CD4-positive, alpha-beta memory T cell (primary cell): ENCODE measurements at regions not wholly inside any gene's neighbourhood (a gene's known extent, or its start where the extent isn't known, plus 50 kb on each side); places are given as distances from the start of the nearest gene placed in this dataset.

Source experiments
- CTCF ChIA-PET: fragments of 350-600 bp; sonication (Branson Sonifier 250); formaldehyde crosslinking; loops from one replicate; lab custom pipeline; 2021; ENCODE audit warnings: inconsistent platforms; ENCODE audit not compliant: partially characterized antibody; lab: Charles Lee
- POLR2A ChIA-PET: fragments of 350-600 bp; sonication (Branson Sonifier 250); formaldehyde crosslinking; loops from one replicate; lab custom pipeline; 2021; ENCODE audit not compliant: partially characterized antibody; lab: Charles Lee
- DNase-seq, 5 donors: peaks; one replicate each; pipeline versions ENCODE4 v3.0.0 to v3.0.0-alpha.2; 2020 to 2022; ENCODE audit warnings: mixed read lengths in 1 of 5
- H3K27ac ChIP-seq: one replicate; pipeline ENCODE4 v1.7.0; 2013; ENCODE audit warnings: low read depth, low read length
- H3K27me3 ChIP-seq: 2 replicates; pipeline ENCODE4 v1.7.0; 2013; ENCODE audit warnings: mild to moderate bottlenecking, low read length, moderate library complexity; ENCODE audit not compliant: insufficient read depth
- H3K36me3 ChIP-seq: 2 replicates; pipeline ENCODE4 v1.7.0; 2013; ENCODE audit warnings: mild to moderate bottlenecking, low read length, moderate library complexity; ENCODE audit not compliant: insufficient read depth
- H3K4me1 ChIP-seq: 2 replicates; pipeline ENCODE4 v1.7.0; 2013; ENCODE audit warnings: mild to moderate bottlenecking, low read length, moderate library complexity; ENCODE audit not compliant: insufficient read depth
- H3K4me3 ChIP-seq, 2 donors: one replicate each; pipeline ENCODE4 v1.7.0; 2013; ENCODE audit warnings: low read length in 2 of 2, mild to moderate bottlenecking in 1 of 2
- H3K9me3 ChIP-seq, 2 donors: one replicate each; pipeline ENCODE4 v1.7.0; 2013; ENCODE audit warnings: low read length in 2 of 2, control low read depth in 1 of 2; ENCODE audit not compliant: control insufficient read depth in 1 of 2
- H3K27ac Mint-ChIP-seq, 7 donors: one replicate each; pipeline ENCODE4 v1.8.0; 2020 to 2021; ENCODE audit warnings: mixed read lengths in 7 of 7, mild to moderate bottlenecking in 6 of 7, inconsistent platforms in 3 of 7, moderate library complexity in 3 of 7
- H3K27me3 Mint-ChIP-seq, 2 donors: one replicate each; pipeline ENCODE4 v1.8.0; 2020 to 2021; ENCODE audit warnings: mixed read lengths in 2 of 2
- H3K36me3 Mint-ChIP-seq, 2 donors: one replicate each; pipeline ENCODE4 v1.8.0; 2020 to 2021; ENCODE audit warnings: mixed read lengths in 2 of 2, inconsistent platforms in 1 of 2, mild to moderate bottlenecking in 1 of 2
- H3K4me1 Mint-ChIP-seq, 4 donors: one replicate each; pipeline ENCODE4 v1.8.0; 2020 to 2021; ENCODE audit warnings: mixed read lengths in 4 of 4, mild to moderate bottlenecking in 1 of 4
- H3K4me3 Mint-ChIP-seq, 8 donors: one replicate each; pipeline ENCODE4 v1.8.0; 2020 to 2021; ENCODE audit warnings: mixed read lengths in 8 of 8, mild to moderate bottlenecking in 7 of 8, moderate library complexity in 6 of 8, inconsistent platforms in 3 of 8
- H3K9me3 Mint-ChIP-seq, 8 donors: one replicate each; pipeline ENCODE4 v1.8.0; 2020 to 2021; ENCODE audit warnings: mixed read lengths in 8 of 8, mild to moderate bottlenecking in 5 of 8, inconsistent platforms in 3 of 8, moderate library complexity in 1 of 8
- intact Hi-C: fragments of 100-400 bp; cut with micrococcal nuclease; formaldehyde crosslinking; loops from one replicate; pipeline ENCODE4 v1.15.1; 2023

DNA sequence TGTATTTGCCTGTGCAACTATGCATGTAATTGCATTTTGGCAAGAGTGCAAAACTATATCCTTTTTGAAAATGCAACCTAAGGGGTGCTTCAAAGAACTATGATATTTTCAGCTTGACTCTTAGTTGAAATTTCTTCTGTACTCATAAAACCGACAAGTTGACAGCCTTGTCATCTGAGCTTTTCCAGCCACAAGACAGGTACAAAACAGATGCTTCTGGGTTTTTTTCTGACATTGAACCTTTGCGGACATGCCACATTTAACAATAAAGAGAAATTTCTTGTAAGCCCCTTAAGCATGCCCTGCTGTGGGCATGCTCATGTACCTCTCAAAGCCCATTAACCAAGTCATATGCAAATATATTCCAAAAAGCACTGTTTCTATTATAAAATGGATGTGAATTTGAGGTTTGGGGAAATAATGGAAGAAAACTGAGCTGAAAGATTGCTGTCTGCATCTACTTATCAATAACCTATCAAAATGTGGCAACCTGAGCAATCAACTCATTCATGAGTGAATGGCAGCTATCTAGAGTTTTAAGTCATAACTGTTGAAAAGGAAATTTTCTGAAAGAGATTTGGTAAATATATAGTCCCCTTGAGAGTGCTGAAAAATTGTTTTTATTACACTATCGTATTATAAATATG, 1117.0 kb upstream of the LRRTM3 start:
- H3K4me1 Mint-ChIP-seq: no peaks in the 10 kb centered on the region
- H3K27ac Mint-ChIP-seq: no peak overlapping the region
- ChIA-PET CTCF (no interaction called here), POLR2A (no interaction called here)
- H3K9me3 Mint-ChIP-seq: peaks cover 0 to 6% (median 3%) of the 10 kb centered on the region in 8 donors
- no peaks in the 10 kb centered on the region for H3K36me3 ChIP-seq
- H3K4me3 Mint-ChIP-seq: no peak overlapping the region
- intact Hi-C loops: no loop called here
- no peak overlapping the region for H3K4me3 ChIP-seq
- no peaks in the 10 kb centered on the region for H3K36me3 Mint-ChIP-seq
- H3K9me3 ChIP-seq: no peaks in the 10 kb centered on the region
- no peak for DNase-seq
- H3K4me1 ChIP-seq: no peaks in the 10 kb centered on the region
- no peak overlapping the region for H3K27ac ChIP-seq
- H3K27me3 ChIP-seq: no peaks in the 10 kb centered on the region
- H3K27me3 Mint-ChIP-seq: no peaks in the 10 kb centered on the region

DNA sequence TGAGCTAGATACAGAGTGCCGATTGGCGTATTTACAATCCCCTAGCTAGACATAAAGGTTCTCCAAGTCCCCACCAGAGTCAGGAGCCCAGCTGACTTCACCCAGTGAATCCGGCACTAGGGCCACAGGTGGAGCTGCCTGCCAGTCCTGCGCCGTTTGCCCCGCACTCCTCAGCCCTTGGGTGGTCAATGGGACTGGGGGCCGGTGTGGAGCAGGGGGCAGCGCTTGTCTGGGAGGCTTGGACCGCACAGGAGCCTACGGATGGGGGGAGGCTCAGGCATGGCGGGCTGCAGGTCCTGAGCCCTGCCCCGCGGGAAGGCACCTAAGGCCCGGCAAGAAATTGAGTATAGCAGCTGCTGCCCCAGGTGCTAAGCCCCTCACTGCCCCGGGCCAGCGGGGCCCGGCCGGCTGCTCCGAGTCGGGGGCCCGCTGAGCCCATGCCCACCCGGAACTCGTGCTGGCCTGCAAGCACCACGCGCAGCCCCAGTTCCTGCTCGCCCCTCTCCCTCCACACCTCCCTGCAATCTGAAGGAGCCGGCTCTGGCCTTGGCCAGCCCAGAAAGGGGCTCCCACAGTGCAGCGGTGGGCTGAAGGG, 1113.8 kb upstream of the LRRTM3 start:
- H3K4me1 ChIP-seq: no peaks in the 10 kb centered on the region
- no peaks in the 10 kb centered on the region for H3K27me3 Mint-ChIP-seq
- H3K27me3 ChIP-seq: no peaks in the 10 kb centered on the region
- peaks cover 0 to 4% (median 2%) of the 10 kb centered on the region in 8 donors for H3K9me3 Mint-ChIP-seq
- intact Hi-C loops: no loop called here
- H3K4me1 Mint-ChIP-seq: no peaks in the 10 kb centered on the region
- CTCF ChIA-PET: no interaction called here
- H3K27ac ChIP-seq: no peak overlapping the region
- no peak overlapping the region for H3K27ac Mint-ChIP-seq
- no peak overlapping the region for H3K4me3 ChIP-seq
- no peaks in the 10 kb centered on the region for H3K36me3 ChIP-seq
- H3K4me3 Mint-ChIP-seq: no peak overlapping the region
- POLR2A ChIA-PET: no interaction called here
- no peaks in the 10 kb centered on the region for H3K36me3 Mint-ChIP-seq
- DNase-seq: no peak
- H3K9me3 ChIP-seq: no peaks in the 10 kb centered on the region

- H3K27me3 Mint-ChIP-seq: no peaks in the 10 kb centered on the region
- Histone ChIP-seq H3K4me3 (no peak overlapping the region), H3K27me3 (no peaks in the 10 kb centered on the region), H3K27ac (no peak overlapping the region), H3K4me1 (no peaks in the 10 kb centered on the region), H3K9me3 (no peaks in the 10 kb centered on the region), H3K36me3 (no peaks in the 10 kb centered on the region)
- no peaks in the 10 kb centered on the region for H3K36me3 Mint-ChIP-seq
- H3K4me3 Mint-ChIP-seq: no peak overlapping the region
- CTCF ChIA-PET: no interaction called here
- H3K27ac Mint-ChIP-seq: no peak overlapping the region
- H3K4me1 Mint-ChIP-seq: no peaks in the 10 kb centered on the region
- POLR2A ChIA-PET: no interaction called here
- intact Hi-C loops: no loop called here
- DNase-seq: no peak
- peaks cover 0 to 3% (median 0%) of the 10 kb centered on the region in 8 donors for H3K9me3 Mint-ChIP-seq
These were observed 1109.3 kb upstream of the LRRTM3 start for GRCh38 chr10:65816536-65816935.

DNA sequence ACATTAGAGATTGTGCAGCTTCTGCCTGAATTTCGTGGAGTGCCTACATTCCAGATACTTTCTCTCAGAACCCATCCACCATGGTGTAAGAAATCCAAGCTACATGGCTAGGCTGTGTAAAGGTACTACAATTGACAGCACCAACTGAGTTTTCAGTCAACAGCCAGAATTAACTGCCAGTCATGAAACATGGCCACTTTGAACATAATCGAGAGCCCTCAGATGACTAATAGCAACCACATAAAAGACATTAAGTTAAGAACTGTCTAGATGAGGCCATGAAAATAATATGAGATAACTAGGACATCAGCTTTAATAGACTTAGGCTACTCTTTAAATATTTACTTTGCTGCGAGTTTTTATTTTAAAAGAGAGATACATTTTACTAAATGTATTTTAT, 1106.8 kb upstream of the LRRTM3 start:
- Mint-ChIP-seq H3K27ac (no peak overlapping the region), H3K27me3 (no peaks in the 10 kb centered on the region), H3K9me3 (peaks cover 0 to 5% (median 2%) of the 10 kb centered on the region in 8 donors), H3K4me3 (no peak overlapping the region), H3K4me1 (no peaks in the 10 kb centered on the region), H3K36me3 (no peaks in the 10 kb centered on the region)
- H3K9me3 ChIP-seq: no peaks in the 10 kb centered on the region
- H3K27me3 ChIP-seq: no peaks in the 10 kb centered on the region
- ChIA-PET CTCF (no interaction called here), POLR2A (no interaction called here)
- no peaks in the 10 kb centered on the region for H3K4me1 ChIP-seq
- H3K27ac ChIP-seq: no peak overlapping the region
- H3K4me3 ChIP-seq: no peak overlapping the region
- no peaks in the 10 kb centered on the region for H3K36me3 ChIP-seq
- DNase-seq: no peak
- intact Hi-C loops: no loop called here

DNA sequence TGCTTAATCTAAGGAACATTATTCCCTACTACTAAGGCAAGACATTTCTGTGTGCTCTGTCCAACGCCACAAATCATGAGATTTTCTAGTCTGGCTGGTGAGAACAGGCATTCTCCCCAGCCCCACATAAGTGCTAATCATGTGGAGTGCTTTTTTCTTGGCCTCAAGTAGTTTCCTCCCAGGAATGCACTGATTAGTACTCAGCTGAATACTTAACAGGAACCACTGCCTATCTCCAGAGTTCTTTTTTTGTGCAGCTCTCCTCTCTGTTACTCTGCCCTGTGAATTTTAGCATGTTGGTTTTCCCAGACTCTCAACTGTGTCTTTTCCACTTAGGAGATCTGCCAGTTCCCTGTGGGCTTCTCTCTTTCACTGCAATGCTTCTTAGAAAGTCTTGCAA, 1098.5 kb upstream of the LRRTM3 start:
- Histone ChIP-seq H3K4me3 (no peak overlapping the region), H3K36me3 (no peaks in the 10 kb centered on the region), H3K4me1 (no peaks in the 10 kb centered on the region), H3K27me3 (no peaks in the 10 kb centered on the region), H3K27ac (no peak overlapping the region), H3K9me3 (no peaks in the 10 kb centered on the region)
- H3K4me3 Mint-ChIP-seq: no peak overlapping the region
- intact Hi-C loops: no loop called here
- H3K27me3 Mint-ChIP-seq: no peaks in the 10 kb centered on the region
- CTCF ChIA-PET: no interaction called here
- no peak for DNase-seq
- H3K4me1 Mint-ChIP-seq: no peaks in the 10 kb centered on the region
- POLR2A ChIA-PET: no interaction called here
- H3K9me3 Mint-ChIP-seq: peaks cover 0 to 14% (median 4%) of the 10 kb centered on the region in 8 donors
- H3K36me3 Mint-ChIP-seq: no peaks in the 10 kb centered on the region
- no peak overlapping the region for H3K27ac Mint-ChIP-seq

DNA sequence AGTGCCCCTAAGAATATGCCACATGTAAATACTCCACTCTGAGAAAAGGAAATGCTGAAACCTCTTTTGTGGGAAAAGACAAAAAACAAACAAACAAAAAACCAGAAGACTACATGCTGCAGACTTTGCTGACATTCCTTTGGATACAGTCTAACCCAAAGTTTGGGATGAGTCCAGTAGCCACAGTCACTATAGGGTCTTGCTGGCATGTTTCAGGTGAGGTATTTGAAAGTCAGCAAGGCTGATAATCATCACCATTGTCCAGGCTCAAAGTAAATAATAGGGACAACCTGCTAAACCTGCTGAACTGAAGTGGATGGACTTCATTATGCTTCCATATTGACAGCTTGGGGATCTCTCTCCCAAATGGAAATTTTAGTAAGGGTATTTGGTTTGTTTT, 1087.0 kb upstream of the LRRTM3 start:
- no peaks in the 10 kb centered on the region for H3K36me3 Mint-ChIP-seq

DNA sequence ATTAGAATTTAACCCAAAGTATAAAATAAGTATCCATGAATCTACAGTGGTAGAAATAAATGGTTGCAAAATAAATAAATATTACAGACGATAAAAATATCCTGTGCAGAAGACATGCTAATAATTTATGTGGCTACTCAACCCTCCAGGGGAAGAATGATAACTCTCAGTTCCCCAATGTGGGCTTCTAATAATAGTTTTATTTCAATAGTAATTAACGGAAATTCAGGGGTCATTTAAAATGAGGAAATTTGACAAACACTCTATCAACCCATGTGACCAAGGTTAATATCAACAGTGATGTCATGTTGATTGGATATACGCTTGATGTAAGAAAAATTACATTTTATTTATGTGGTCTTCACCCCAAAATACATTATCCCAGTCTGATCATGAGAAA, 1082.6 kb upstream of the LRRTM3 start:
- DNase-seq: no peak
- no peaks in the 10 kb centered on the region for H3K4me1 ChIP-seq
- H3K27me3 ChIP-seq: no peaks in the 10 kb centered on the region
- peaks cover 0 to 9% (median 4%) of the 10 kb centered on the region in 8 donors for H3K9me3 Mint-ChIP-seq
- H3K9me3 ChIP-seq: no peaks in the 10 kb centered on the region
- intact Hi-C loops: no loop called here
- no peaks in the 10 kb centered on the region for H3K36me3 Mint-ChIP-seq
- H3K4me1 Mint-ChIP-seq: no peaks in the 10 kb centered on the region
- H3K4me3 Mint-ChIP-seq: no peak overlapping the region
- no peak overlapping the region for H3K27ac ChIP-seq
- H3K36me3 ChIP-seq: no peaks in the 10 kb centered on the region
- no peak overlapping the region for H3K4me3 ChIP-seq
- no peaks in the 10 kb centered on the region for H3K27me3 Mint-ChIP-seq
- ChIA-PET POLR2A (no interaction called here), CTCF (no interaction called here)
- no peak overlapping the region for H3K27ac Mint-ChIP-seq

More for the DNA sequence above, 1087.0 kb upstream of the LRRTM3 start:
- H3K36me3 ChIP-seq: no peaks in the 10 kb centered on the region
- no peaks in the 10 kb centered on the region for H3K9me3 ChIP-seq
- Mint-ChIP-seq H3K4me3 (no peak overlapping the region), H3K9me3 (peaks cover 0 to 10% (median 4%) of the 10 kb centered on the region in 8 donors), H3K27me3 (no peaks in the 10 kb centered on the region), H3K27ac (no peak overlapping the region), H3K4me1 (no peaks in the 10 kb centered on the region)
- no peaks in the 10 kb centered on the region for H3K27me3 ChIP-seq
- intact Hi-C loops: no loop called here
- CTCF ChIA-PET: no interaction called here
- H3K4me3 ChIP-seq: no peak overlapping the region
- no peak overlapping the region for H3K27ac ChIP-seq
- DNase-seq: no peak
- no peaks in the 10 kb centered on the region for H3K4me1 ChIP-seq
- POLR2A ChIA-PET: no interaction called here
